ENCODE measurements at regions not wholly inside any gene's neighbourhood (a gene's known extent, or its start where the extent isn't known, plus 50 kb on each side); places are given as distances from the start of the nearest gene placed in this dataset.

DNA sequence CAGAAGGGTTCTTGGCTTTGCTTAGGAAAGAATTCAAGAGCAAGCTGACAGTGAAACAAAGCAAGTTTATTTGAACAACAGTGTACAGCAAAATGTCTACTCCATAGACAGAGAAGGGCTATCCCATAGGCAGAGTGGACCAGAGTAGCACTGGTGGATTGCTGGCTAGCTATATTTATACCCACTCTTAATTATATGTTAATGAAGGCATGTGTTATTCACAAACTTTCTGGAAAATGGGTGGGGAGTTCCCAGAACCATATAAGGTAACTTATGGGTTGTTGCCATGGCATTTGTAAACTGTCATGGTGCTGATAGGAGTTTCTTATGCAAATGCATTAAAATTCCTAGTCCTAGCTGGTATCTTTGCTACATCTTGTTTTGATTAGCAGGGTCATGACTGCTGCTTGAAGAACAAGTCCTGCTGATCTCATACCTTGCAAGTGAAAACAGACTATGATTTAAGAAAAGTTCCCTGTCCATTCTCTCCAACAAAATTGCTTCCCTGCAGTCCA, 330.5 kb downstream of the BUD13 start:
- no peak for DNase-seq (ENCODE audit: low spot score)

DNA sequence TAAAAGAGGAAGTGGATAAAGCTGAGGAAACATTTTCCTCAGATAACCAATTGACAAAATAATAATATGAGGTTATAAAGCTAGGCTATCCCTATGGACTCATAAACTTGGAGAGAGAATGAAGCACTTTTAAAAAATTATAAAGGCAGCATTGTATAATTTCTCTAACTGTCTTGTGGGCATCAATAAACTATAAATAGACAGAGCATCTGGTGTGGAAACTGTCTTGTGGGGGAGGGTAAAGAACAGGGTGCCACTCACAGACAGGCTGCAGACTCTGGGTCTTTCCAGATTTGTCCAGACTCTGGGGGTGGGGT, 333.5 kb downstream of the BUD13 start:
- no peak for DNase-seq (ENCODE audit: low spot score)

DNA sequence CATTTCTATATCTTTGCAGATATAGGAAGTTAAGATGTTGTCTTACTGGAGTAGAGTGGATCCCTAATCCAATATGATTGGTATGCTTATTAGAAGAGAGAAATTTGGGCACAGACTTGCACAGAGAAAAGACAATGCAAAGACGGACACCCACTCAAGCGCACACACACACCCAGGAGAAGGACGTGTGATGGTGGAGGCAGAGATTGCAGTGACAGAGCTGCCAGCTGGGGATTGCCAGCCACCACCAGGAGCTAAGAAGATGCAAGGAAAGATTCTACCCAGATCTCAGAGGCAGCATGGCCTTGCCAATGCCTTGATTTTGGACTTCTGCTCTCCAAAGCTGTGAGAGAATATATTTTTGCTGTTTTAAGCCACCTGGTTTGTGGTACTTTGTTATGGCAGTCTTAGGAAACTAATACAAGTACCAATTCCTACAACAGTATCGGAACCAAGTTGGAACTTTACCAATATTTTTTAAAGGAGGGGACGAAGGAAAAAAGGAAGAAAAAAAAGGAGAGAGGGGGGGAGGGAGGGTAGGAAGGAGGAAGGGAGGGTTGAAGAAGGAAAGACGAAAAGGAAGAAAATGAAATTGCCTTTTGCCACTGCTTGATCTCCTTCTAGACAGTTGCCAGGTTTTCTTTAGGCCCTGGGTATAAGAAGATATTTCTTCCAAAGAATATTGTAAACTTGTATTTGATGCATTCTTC, 334.0 kb downstream of the BUD13 start:
- DNase-seq (ENCODE audit: low spot score), result no peak

DNA sequence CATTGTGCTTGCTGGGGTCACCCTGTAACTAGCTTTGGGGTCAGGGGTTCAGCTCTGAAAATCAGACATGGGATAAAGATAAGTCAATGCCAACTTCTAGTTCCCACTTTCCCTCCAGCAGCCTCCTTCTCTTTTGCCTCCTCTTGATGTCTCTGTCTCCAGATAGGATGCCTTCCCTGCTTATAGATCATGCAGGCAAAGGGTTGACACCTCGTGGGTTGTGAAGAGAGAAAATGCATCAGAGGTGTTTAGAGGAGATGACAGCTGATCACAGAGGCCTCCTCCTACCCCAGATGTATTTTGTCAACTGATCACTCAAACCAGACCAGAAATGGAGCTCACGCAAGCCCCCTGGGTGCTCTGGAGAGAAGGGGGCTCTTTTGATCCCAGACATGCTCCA, 337.8 kb downstream of the BUD13 start:
- no peak for DNase-seq (ENCODE audit: low spot score)

DNA sequence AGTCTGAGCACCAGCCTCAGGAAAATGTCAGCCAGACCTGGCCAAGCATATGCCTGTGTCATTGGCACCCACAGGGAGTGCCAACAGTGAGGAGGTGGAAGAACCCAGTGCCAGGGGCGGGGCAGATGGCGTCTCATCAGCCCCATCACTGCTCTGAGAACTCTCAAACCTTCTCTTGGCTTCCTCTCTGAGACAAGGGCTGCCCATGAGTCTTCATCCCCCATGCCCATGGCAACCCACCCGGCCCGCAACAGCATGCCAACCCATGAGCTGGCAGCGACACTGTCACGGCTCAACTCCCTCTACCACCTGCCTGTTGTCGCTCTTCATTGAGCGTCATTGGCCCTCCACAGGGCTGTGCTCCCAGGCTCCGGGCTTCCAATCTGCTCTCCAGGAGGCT, 340.5 kb downstream of the BUD13 start:
- DNase-seq (ENCODE audit: low spot score), result no peak

DNA sequence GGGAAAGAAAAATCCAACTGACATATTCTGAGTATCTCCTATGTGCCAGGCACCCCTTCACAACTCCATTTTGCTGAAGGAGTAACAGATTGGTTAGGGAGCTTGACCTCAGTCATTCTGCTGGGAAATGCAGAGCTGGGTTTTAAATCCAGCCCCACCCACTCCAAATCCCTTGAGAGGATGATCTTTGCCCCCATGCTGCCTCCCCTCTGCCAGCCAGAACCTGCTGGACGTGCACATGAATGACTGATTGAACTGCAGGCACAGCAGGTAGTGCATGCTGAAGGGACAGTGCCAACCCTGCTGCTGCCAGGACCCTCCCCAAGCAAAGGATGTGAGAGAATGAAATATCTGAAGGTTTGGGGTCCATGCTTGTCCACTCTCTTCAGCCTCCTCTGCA, 340.9 kb downstream of the BUD13 start:
- no peak for DNase-seq (ENCODE audit: low spot score)

DNA sequence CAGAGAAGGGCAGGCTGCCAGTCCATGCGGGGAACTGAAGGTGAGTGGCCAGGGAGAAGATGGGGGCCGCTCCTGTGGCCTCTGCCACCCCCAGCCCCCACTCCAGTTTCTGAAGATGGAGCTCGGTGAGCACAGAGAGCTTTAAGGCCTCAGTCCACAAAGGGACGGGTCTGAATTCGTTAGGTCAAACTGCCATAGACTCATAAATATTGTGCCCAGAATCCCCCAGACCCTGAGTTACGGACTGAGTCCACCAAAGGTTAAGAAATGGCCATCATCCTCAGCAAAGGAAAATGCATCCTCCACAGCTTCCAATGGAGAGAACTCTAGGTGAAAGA, 344.2 kb downstream of the BUD13 start:
- DNase-seq (ENCODE audit: low spot score), result no peak

DNA sequence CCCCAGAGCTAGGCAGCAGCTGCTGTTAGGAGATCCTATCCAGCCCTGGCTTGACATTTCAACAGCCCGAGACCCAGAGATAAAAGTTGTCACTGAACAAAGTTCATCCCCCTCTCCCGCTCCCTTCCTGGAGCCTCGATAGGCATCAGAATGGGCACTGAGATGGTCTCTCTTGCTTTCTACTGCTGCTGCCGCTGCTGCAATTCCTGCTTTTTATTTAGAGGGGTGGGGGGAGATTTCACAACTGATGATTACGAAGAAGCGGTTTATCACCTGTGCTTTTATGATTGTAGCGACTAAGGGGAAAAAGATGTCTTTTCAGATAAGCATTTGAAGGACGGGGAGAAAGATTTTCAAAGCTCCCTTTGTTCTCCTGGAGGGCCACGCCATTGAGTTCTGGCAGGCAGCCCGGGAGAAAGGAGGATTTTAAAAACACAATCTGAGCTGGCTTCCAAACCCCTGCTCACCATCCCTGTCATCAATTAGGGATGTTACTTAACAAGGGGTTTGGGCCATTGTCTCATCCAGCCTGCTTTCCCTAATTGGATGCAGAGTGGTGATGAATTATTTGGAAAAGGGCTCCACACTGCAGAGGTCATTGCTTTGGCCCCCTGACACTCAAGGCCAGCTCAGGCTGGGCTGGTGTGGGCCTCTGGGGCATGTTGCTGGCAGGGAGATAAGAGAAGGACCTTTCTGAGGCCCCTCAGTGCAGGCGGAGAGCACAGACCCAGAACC, 344.7 kb downstream of the BUD13 start:
- DNase-seq (ENCODE audit: low spot score), result peak; percentile 17

DNA sequence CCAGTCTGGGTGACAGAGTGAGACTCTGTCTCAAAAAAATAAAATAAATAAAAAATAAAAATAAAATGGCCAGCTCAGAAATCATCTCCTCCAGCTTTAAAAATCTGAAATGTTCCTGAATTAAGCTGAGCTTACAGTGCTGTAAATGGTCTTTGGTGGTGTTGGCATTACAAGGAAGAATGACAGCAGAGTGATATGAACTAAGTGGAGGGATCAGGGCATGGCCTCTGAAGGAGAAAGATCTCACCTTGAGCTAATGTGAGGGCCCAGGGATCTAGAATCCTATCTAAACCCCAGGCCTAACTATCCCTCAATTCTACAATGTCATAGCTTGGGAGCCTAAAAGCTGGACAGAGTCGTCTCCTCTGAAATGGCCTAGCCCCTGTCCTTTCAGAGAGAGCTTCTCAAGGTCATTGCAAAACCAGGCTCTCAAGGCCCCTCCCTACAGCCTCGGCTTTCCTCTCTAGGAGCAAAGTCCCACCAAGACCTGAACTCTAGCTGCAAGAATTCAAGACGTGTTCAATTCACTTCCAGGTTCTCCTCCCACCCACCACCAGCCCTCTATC, 345.4 kb downstream of the BUD13 start:
- DNase-seq (ENCODE audit: low spot score), result no peak

DNA sequence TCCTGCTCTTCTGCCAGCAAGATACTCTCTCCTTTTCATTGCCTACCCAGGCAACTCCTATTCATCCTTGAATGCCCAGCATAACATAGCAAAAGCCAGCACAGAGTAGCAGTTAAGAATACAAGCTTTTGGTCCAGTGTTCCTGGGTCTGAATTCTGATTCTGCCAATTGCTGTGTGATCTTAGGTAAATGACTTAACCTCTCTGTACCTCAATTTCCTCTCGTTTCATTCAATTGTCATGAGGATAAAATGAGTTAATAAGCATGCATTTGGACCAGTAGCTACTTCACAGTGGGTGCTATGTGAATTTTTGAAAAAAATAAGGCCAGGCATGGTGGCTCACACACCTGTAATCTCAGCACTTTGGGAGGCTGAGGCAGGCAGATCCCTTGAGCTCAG, 346.0 kb downstream of the BUD13 start:
- DNase-seq (ENCODE audit: low spot score), result no peak

DNA sequence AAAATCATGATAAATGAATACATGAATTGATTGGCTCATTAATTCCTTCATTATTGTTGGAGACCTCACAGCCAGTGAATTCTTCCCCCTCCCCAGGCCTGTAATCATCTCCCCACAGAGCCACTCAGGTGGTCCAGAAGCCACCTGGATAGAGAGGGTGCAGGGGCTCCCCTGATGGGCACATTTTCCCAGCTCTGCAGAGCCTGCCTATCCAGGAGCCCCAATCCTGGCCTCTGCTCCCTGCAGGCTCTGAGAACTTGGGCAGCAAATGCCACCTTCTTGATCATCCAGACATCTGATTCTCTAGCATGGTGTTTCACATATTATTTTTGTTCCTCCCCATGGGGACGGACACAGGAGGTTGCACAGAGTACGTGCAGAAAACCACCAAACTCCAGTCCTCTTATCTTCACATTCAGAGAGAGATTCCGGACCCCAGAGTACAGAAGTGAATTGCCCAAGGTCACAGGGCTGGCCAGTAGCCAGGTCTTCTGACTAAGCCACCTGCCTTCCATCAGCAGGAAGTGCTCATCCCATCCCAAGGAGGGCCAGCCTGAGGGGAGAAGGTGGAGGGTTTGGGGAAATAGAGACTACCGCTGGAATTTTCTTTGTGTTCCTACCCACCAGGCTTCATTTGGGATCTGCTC, 348.0 kb downstream of the BUD13 start:
- DNase-seq (ENCODE audit: low spot score), result no peak

DNA sequence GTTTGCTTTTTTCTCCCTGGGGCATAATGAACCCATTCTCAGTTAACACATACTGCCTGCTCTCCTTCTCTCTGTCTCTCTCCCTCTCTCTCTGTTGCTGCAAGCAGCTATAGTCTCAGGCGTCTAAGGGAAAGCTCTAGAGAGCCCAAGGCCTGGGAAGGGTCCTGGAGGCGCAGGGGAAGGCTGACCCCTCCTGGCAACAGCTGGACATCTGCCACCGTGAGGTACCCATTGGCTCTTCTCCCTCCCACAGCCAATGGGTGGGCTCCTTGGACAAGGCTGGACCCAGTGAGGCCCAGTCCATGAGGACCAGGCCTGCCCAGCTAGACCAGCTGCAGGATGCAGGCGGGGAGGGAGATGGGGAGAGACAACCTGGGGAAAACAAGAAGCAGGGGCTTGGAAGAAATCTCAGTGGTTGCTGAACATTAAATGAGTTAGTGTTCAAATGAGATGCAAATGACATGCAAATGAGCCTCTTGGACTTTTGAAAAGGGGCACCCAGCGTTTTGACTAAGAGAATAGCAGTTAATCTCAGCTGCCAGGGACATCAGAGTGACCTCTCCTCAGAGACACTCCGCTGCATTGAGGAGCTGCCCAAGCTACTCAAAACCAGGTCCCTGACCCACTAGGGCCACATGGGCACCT, 349.7 kb downstream of the BUD13 start:
- no peak for DNase-seq (ENCODE audit: low spot score)

DNA sequence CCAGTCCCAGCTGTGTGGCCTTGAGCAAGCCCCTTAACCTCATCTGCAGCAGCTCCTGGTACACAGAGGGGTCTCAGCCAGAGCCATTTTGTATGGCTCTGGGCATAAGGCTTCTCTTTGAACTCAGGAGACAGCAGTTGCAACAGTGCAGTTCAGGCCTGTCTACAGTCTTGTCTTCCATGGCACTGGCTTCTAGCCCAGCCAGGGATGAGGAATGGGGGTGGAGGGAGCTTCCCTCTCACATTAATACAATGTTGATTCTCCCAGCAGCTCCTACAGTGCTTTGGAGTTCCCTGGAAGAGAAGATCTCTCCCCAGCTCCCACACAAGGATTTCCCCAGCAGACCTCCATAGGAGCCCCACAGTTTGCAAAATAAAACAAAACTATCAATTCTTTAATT, 350.2 kb downstream of the BUD13 start:
- DNase-seq (ENCODE audit: low spot score), result no peak

DNA sequence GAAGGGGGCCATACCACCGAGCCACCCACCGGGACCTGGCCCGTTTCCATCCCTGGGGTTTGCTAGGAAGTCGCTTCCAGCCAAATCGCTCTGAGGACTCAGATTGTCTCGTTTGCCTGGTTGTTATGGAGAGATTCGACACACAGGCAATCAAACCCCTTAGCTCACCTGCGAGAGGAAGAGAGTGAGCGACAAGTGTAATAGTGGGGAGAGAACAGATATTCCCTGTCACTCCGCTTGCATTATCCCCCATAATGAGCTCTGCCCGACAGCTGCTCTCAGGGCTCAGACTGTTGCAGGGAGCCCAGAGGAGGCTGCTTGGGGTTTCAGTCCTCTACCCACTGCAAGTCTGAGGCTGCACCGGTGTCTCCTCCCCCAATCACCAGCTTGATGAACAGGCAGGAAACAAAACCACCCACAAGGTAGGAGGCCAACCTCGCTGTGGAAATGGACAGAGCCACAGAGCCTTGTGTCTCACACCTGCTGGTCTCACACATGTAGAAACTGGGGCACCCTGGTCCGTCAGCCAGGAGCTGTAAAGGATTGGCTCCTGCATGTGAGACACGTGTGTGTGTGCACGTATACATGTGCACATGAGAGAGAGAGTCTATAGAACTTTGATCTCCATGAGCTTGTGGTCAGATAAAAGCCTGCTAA, 351.1 kb downstream of the BUD13 start:
- DNase-seq (ENCODE audit: low spot score), result no peak

DNA sequence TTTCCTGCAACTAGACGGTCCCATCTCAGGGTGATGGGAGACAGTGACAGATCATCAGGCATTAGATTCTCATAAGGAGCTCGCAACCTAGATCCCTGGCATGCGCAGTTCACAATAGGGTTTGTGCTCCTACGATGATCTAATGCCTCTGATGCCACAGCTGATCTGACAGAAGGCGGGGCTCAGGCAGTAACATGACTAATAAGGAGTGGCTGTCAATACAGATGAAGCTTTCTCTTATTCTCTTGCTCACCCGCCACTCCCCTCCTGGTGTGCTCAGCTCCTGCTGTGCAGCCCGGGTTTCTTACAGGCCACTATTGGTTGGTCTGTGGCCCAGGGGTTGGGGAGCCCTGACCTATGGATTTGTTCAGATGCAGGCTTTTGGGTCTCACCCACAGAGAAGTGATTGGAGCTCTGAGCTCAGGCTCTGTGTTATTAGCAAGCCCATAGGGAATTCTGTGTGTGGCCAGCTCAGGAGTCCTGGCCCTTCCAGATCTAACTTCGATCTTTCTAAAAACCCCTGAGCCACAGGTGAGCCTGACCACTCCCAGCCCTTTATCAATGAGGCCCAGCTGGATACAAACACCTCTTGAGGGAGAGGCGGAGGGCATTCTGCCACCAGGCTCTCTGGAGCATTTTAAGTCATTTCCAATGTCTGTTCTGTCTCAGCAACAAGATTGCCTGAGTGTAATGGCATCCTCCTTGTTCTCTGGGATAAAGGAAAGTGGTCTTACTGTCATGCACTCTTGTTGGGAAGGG, 351.8 kb downstream of the BUD13 start:
- no peak for DNase-seq (ENCODE audit: low spot score)

DNA sequence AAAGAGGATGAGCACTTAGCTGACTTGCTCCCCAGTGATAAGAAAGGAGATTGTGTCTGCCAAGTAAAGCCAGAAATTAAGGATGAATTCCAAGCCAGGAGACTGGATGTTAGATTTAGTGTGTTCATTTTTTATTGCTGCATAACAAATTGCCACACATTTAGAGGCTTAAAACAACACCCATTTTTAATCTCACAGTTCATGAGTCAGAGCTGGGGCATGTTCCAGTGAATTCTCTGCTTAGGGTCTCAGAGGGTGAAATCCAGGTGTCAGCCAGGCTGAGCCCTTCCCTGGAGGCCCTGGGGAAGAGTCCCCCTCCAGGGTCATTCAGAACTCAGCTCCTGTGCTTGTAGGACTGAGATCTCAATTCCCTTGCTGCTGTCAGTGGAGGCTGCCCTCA, 352.8 kb downstream of the BUD13 start:
- DNase-seq (ENCODE audit: low spot score), result no peak

DNA sequence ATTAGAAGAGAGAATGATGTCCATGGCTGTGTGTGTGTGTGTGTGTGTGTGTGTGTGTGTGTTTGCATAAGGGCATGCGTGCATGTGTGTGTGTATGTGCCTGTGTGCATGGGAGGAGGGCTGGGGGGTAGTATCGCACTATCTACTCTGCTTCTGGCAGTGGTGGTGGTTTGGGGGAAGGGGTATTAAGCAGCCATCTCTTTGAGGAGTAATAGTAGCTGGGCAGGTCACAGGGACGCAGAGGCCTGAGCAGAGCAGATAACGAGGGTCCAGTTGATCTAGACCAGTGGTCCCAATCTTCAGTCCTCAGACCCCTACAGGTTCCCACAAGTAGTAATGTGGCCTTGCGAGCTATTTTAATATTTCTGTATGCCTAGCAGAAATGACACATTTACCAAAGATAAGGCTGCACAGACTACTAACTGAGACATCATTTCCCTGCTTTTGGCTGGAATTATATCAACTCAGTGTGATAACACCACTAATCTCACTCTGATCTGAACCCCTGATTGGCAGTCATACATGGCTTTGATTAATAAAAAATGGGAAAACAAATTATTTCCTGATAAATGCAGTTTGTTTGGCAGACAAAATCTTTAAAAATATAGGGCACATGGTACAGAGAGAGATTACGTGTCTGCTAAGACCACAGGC, 354.3 kb downstream of the BUD13 start:
- no peak for DNase-seq (ENCODE audit: low spot score)

DNA sequence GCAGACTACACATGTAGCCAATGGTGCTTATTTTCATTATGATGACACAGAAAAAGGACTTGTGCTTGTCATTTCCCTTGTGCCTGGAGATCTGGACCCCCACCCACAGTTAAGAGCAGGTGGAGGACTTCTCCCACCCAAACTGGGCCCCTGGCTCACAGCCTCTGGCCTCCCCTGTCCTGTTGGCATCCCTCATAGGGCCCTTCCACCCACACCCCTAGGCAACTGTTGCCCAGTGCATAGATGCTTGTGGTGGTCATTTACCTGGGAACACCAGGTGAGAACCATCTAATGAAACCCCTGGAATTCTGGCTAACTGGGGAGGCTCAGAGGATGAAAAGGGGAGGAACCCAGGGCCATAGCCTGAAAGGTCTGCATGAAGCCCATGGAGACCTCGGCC, 355.9 kb downstream of the BUD13 start:
- no peak for DNase-seq (ENCODE audit: low spot score)

DNA sequence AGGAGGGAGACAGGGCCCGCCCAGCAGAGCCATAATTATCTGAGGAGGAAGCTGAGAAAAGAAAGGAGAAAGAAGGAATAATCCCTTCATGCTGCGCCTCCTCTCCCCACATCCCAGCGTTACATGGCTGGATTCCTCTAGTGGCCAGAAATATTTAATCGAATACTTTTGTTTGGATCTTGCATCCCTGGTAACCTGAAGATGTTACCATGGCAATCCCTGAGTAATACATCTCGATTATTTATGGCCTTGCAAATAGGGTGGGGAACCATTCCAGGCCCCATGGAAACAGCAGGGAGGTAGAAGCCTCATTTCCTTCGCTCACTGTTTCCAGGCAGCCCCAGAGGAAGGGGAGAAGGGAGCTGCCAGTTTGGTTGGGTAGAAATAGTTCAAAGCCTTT, 357.7 kb downstream of the BUD13 start:
- DNase-seq (ENCODE audit: low spot score), result no peak

DNA sequence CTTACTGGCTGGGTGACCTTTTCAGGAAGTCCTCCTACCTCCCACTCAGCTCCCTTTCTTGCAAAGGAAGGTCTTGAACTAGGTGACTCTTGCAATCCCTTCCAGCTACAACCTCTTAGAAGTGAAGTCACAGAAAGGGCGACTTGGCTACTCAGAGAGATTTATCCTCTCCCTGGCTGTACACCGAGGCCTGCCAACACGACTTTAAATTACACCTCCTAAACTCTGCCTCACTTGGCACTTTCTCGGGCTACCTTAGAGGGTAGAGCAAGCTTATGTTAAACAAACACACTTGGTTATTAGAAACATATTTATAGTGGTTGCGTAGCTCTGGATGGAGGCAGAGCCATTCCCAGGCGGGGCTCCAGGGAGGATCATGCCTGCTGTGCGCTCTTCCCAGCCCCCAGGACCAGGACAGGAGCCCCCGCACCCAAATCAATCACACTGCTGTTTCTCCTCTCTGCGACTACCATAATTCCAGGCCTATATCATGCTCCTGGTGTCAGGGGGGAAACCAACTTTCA, 358.4 kb downstream of the BUD13 start:
- DNase-seq (ENCODE audit: low spot score), result no peak

Data from HuH-7.5 (cell line).